Lower leg skin (tissue), 3 donors: ENCODE measurements at regions not wholly inside any gene's neighbourhood (a gene's known extent, or its start where the extent isn't known, plus 50 kb on each side); places are given as distances from the start of the nearest gene placed in this dataset.

Experiments
- CTCF ChIP-seq, 3 donors: fragments of 450-650 bp; IDR thresholded peaks; one replicate each; pipeline ENCODE4 v1.5.1; 2016; ENCODE audit warnings: antibody characterized with exemption in 3 of 3, mild to moderate bottlenecking in 3 of 3, moderate library complexity in 2 of 3
- POLR2A ChIP-seq, 2 donors: fragments of 450-650 bp; IDR thresholded peaks; one replicate each; pipeline ENCODE4 v1.6.1; 2016 to 2017; ENCODE audit warnings: antibody characterized with exemption in 2 of 2, mild to moderate bottlenecking in 1 of 2, moderate library complexity in 1 of 2

- no peak for TF ChIP-seq CTCF (IDR thresholded peaks at IDR 0.05)
- TF ChIP-seq POLR2A (IDR thresholded peaks at IDR 0.05), result no peak
These were observed 118.7 kb upstream of the ZNF516 start for GRCh38 chr18:76613755-76614120.
